SK-N-SH (cell line): ENCODE measurements at regions not wholly inside any gene's neighbourhood (a gene's known extent, or its start where the extent isn't known, plus 50 kb on each side); places are given as distances from the start of the nearest gene placed in this dataset.

Experiments
- CTCF ChIA-PET: fragments of 300-600, 350-600 bp; formaldehyde crosslinking; extraction: SDS; loops from one replicate; lab custom pipeline; 2021; lab: Yijun Ruan, JAX
- POLR2A ChIA-PET: fragments of 350-600 bp; sonication (Branson Sonifier 250); formaldehyde crosslinking; extraction: SDS; loops from one replicate; lab custom pipeline; 2020; ENCODE audit warnings: antibody characterized with exemption, inconsistent platforms; lab: Yijun Ruan, JAX
- DNase-seq: peaks from one replicate; pipeline ENCODE4 v3.0.0; 2012
- H2AFZ ChIP-seq: fragments of 200-600 bp; sonication (generic); 2 replicates; pipeline ENCODE4 v1.8.1; 2016; ENCODE audit warnings: antibody characterized with exemption, mild to moderate bottlenecking, low read depth
- H3F3A ChIP-seq: fragments of 200-600 bp; sonication (generic); replicated peaks from 2 replicates; pipeline ENCODE3; 2016; ENCODE audit warnings: antibody characterized with exemption, mild to moderate bottlenecking; ENCODE audit not compliant: insufficient read depth
- H3K27ac ChIP-seq, 2 experiments: fragments of 200-500 bp in 1 of 2; fragments of 200-600 bp in 1 of 2; sonication (Bioruptor generic) in 1 of 2; sonication (generic), shearing (Covaris generic) in 1 of 2; 2 replicates each; pipeline versions ENCODE4 v1.5.1 to v1.6.1; 2014 to 2016; ENCODE audit warnings: low read depth in 2 of 2, inconsistent platforms in 1 of 2, low read length in 1 of 2, mild to moderate bottlenecking in 1 of 2, mixed read lengths in 1 of 2
- H3K27me3 ChIP-seq: fragments of 200-600 bp; sonication (generic), shearing (Covaris generic); 2 replicates; pipeline ENCODE4 v1.6.1; 2016; ENCODE audit warnings: mixed run types; ENCODE audit not compliant: insufficient read depth
- H3K36me3 ChIP-seq, 2 experiments: fragments of 200-500 bp in 1 of 2; fragments of 200-600 bp in 1 of 2; sonication (Bioruptor generic) in 1 of 2; sonication (generic) in 1 of 2; replicated peaks in 1 of 2; 2 replicates each; pipeline versions ENCODE3 to v1.5.1; 2014 to 2016; ENCODE audit warnings: low read length in 1 of 2, mild to moderate bottlenecking in 1 of 2; ENCODE audit not compliant: insufficient read depth in 2 of 2, control insufficient read depth in 1 of 2
- H3K4me1 ChIP-seq, 2 experiments: fragments of 200-500 bp in 1 of 2; fragments of 200-600 bp in 1 of 2; sonication (Bioruptor generic) in 1 of 2; sonication (generic), shearing (Covaris generic) in 1 of 2; 2 replicates each; pipeline versions ENCODE4 v1.5.1 to v1.6.1; 2014 to 2016; ENCODE audit warnings: low read depth in 1 of 2, low read length in 1 of 2, mixed run types in 1 of 2; ENCODE audit not compliant: insufficient read depth in 2 of 2, control insufficient read depth in 1 of 2
- H3K4me2 ChIP-seq: fragments of 200-600 bp; sonication (generic), shearing (Covaris generic); 2 replicates; pipeline ENCODE4 v1.6.1; 2017; ENCODE audit warnings: mixed run types
- H3K4me3 ChIP-seq, 2 experiments: fragments of 200-500 bp in 1 of 2; fragments of 200-600 bp in 1 of 2; sonication (Bioruptor generic) in 1 of 2; sonication (generic), shearing (Covaris generic) in 1 of 2; 2 replicates each; pipeline versions ENCODE4 v1.5.1 to v1.8.1; 2014 to 2016; ENCODE audit warnings: low read depth in 2 of 2, inconsistent platforms in 1 of 2, low read length in 1 of 2, mild to moderate bottlenecking in 1 of 2, mixed read lengths in 1 of 2, moderate library complexity in 1 of 2
- H3K79me2 ChIP-seq: fragments of 200-600 bp; sonication (generic); 2 replicates; pipeline ENCODE4 v1.8.1; 2017; ENCODE audit warnings: mild to moderate bottlenecking; ENCODE audit not compliant: insufficient read depth
- H3K9ac ChIP-seq: fragments of 200-600 bp; sonication (generic); 2 replicates; pipeline ENCODE4 v1.6.1; 2017; ENCODE audit warnings: mixed run types
- H3K9me2 ChIP-seq: fragments of 200-600 bp; sonication (generic); 2 replicates; pipeline ENCODE4 v1.6.1; 2017; ENCODE audit warnings: mixed run types
- H3K9me3 ChIP-seq: fragments of 200-600 bp; sonication (generic); 2 replicates; pipeline ENCODE4 v1.6.1; 2017; ENCODE audit warnings: mixed run types, mild to moderate bottlenecking, moderate library complexity
- H4K20me1 ChIP-seq: fragments of 200-600 bp; sonication (generic); 2 replicates; pipeline ENCODE4 v1.6.1; 2017; ENCODE audit warnings: mild to moderate bottlenecking, mixed run types; ENCODE audit not compliant: insufficient read depth
- EZH2phosphoT487 ChIP-seq: fragments of 200-600 bp; sonication (generic); IDR thresholded peaks from 2 replicates; pipeline ENCODE4 v1.6.1; 2017; ENCODE audit warnings: low read depth, mixed run types, mild to moderate bottlenecking, antibody characterized with exemption, moderate library complexity, borderline replicate concordance
- FOSL2 ChIP-seq: IDR thresholded peaks from 2 replicates; pipeline ENCODE4 v1.4.0; 2012; ENCODE audit warnings: low read depth, mild to moderate bottlenecking, moderate library complexity, borderline replicate concordance
- FOXJ3 ChIP-seq: sonication (generic); formaldehyde crosslinking; IDR thresholded peaks from 2 replicates; pipeline ENCODE4 v1.5.1; 2020; ENCODE audit warnings: mild to moderate bottlenecking, missing genetic modification reagents
- MEF2A ChIP-seq: IDR thresholded peaks from 2 replicates; pipeline ENCODE4 v1.4.0; 2012; ENCODE audit warnings: low read depth, borderline replicate concordance
- RFX5 ChIP-seq: IDR thresholded peaks from 2 replicates; pipeline ENCODE4 v1.6.1; 2012; ENCODE audit warnings: mild to moderate bottlenecking, improper control_type of control experiment, low read length
- SIN3A ChIP-seq: IDR thresholded peaks from 2 replicates; pipeline ENCODE4 v1.6.1; 2012; ENCODE audit warnings: low read depth, mild to moderate bottlenecking, low read length, moderate library complexity, borderline replicate concordance
- SMC3 ChIP-seq: IDR thresholded peaks from 2 replicates; pipeline ENCODE4 v1.6.1; 2012; ENCODE audit warnings: low read depth, low read length, improper control_type of control experiment
- WGBS: methylation state at CpG from one replicate; pipeline ENCODE4 v1.1.6; 2017; ENCODE audit warnings: low lambda C conversion rate; 5-methylcytosine and 5-hydroxymethylcytosine counted together
- TF ChIP-seq, protein P1 (sequence below): IDR thresholded peaks from 2 replicates; pipeline ENCODE4 v1.4.0; 2012; ENCODE audit warnings: low read depth
- TF ChIP-seq, protein P2 (sequence below): fragments of 150-350 bp; IDR thresholded peaks from 2 replicates; pipeline ENCODE4 v1.6.1; 2016; ENCODE audit warnings: mild to moderate bottlenecking, low read depth, low read length
- TF ChIP-seq, protein P3 (sequence below): IDR thresholded peaks from 2 replicates; pipeline ENCODE4; 2012
- TF ChIP-seq, protein P4 (sequence below): IDR thresholded peaks from 2 replicates; pipeline ENCODE4 v1.4.0; 2012; ENCODE audit warnings: low read depth, borderline replicate concordance
- TF ChIP-seq, protein P5 (sequence below): IDR thresholded peaks from 2 replicates; pipeline ENCODE4 v1.4.0; 2012; ENCODE audit warnings: low read depth, borderline replicate concordance
- TF ChIP-seq, protein P6 (sequence below): IDR thresholded peaks from 2 replicates; pipeline ENCODE4 v1.6.1; 2012; ENCODE audit warnings: mild to moderate bottlenecking, low read depth, low read length, moderate library complexity

DNA sequence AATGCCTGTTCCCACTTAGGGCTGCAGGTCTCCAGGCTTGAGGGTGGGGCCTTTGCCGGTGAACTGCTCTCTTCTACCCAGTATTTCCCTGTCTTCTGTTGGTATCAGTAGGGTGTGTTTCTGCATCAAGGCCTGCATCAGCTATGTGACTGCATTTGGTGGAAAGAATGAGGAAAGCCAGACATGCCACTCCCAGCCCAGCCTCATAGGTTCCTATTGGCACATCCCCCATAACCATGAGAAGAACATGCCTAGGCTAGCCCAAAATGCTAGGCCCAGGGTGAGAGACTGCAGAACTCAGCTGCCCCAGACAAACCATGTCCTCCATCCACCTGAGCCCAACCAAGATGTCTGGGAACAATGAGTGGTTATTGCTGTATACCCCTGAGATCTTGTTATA is 380.3 kb upstream of the ADARB2 start:
- Histone ChIP-seq H3K27ac (no peak overlapping the region), H3K4me1 (no peaks in the 10 kb centered on the region), H3K9ac (no peak overlapping the region), H3K36me3 (no peaks in the 10 kb centered on the region), H3K27me3 (no peaks in the 10 kb centered on the region), H4K20me1 (no peaks in the 10 kb centered on the region), H3K79me2 (no peaks in the 10 kb centered on the region), H3F3A (no peaks in the 10 kb centered on the region), H3K4me3 (no peak overlapping the region), H3K4me2 (no peak overlapping the region), H3K9me3 (no peaks in the 10 kb centered on the region), H2AFZ (no peak overlapping the region), H3K9me2 (no peaks in the 10 kb centered on the region)
- ChIA-PET POLR2A (no interaction called here), CTCF (no interaction called here)
- TF ChIP-seq, protein P1, sequence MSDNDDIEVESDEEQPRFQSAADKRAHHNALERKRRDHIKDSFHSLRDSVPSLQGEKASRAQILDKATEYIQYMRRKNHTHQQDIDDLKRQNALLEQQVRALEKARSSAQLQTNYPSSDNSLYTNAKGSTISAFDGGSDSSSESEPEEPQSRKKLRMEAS, result no peak
- TF ChIP-seq, protein P2, sequence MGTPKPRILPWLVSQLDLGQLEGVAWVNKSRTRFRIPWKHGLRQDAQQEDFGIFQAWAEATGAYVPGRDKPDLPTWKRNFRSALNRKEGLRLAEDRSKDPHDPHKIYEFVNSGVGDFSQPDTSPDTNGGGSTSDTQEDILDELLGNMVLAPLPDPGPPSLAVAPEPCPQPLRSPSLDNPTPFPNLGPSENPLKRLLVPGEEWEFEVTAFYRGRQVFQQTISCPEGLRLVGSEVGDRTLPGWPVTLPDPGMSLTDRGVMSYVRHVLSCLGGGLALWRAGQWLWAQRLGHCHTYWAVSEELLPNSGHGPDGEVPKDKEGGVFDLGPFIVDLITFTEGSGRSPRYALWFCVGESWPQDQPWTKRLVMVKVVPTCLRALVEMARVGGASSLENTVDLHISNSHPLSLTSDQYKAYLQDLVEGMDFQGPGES, result no peak
- TF ChIP-seq, protein P3, sequence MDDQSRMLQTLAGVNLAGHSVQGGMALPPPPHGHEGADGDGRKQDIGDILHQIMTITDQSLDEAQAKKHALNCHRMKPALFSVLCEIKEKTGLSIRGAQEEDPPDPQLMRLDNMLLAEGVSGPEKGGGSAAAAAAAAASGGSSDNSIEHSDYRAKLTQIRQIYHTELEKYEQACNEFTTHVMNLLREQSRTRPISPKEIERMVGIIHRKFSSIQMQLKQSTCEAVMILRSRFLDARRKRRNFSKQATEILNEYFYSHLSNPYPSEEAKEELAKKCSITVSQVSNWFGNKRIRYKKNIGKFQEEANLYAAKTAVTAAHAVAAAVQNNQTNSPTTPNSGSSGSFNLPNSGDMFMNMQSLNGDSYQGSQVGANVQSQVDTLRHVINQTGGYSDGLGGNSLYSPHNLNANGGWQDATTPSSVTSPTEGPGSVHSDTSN, result no peak
- no peak for TF ChIP-seq SMC3
- TF ChIP-seq FOSL2, result no peak
- no peak for TF ChIP-seq RFX5
- TF ChIP-seq EZH2phosphoT487, result no peak
- no peak for TF ChIP-seq FOXJ3
- TF ChIP-seq, protein P4, sequence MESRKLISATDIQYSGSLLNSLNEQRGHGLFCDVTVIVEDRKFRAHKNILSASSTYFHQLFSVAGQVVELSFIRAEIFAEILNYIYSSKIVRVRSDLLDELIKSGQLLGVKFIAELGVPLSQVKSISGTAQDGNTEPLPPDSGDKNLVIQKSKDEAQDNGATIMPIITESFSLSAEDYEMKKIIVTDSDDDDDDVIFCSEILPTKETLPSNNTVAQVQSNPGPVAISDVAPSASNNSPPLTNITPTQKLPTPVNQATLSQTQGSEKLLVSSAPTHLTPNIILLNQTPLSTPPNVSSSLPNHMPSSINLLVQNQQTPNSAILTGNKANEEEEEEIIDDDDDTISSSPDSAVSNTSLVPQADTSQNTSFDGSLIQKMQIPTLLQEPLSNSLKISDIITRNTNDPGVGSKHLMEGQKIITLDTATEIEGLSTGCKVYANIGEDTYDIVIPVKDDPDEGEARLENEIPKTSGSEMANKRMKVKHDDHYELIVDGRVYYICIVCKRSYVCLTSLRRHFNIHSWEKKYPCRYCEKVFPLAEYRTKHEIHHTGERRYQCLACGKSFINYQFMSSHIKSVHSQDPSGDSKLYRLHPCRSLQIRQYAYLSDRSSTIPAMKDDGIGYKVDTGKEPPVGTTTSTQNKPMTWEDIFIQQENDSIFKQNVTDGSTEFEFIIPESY, result no peak
- TF ChIP-seq, protein P5, sequence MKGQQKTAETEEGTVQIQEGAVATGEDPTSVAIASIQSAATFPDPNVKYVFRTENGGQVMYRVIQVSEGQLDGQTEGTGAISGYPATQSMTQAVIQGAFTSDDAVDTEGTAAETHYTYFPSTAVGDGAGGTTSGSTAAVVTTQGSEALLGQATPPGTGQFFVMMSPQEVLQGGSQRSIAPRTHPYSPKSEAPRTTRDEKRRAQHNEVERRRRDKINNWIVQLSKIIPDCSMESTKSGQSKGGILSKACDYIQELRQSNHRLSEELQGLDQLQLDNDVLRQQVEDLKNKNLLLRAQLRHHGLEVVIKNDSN, result no peak
- TF ChIP-seq, protein P6, sequence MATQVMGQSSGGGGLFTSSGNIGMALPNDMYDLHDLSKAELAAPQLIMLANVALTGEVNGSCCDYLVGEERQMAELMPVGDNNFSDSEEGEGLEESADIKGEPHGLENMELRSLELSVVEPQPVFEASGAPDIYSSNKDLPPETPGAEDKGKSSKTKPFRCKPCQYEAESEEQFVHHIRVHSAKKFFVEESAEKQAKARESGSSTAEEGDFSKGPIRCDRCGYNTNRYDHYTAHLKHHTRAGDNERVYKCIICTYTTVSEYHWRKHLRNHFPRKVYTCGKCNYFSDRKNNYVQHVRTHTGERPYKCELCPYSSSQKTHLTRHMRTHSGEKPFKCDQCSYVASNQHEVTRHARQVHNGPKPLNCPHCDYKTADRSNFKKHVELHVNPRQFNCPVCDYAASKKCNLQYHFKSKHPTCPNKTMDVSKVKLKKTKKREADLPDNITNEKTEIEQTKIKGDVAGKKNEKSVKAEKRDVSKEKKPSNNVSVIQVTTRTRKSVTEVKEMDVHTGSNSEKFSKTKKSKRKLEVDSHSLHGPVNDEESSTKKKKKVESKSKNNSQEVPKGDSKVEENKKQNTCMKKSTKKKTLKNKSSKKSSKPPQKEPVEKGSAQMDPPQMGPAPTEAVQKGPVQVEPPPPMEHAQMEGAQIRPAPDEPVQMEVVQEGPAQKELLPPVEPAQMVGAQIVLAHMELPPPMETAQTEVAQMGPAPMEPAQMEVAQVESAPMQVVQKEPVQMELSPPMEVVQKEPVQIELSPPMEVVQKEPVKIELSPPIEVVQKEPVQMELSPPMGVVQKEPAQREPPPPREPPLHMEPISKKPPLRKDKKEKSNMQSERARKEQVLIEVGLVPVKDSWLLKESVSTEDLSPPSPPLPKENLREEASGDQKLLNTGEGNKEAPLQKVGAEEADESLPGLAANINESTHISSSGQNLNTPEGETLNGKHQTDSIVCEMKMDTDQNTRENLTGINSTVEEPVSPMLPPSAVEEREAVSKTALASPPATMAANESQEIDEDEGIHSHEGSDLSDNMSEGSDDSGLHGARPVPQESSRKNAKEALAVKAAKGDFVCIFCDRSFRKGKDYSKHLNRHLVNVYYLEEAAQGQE, result no peak
- TF ChIP-seq MEF2A, result no peak
- no peak for TF ChIP-seq SIN3A
- DNase-seq, result no peak
- 17% methylated on average over 1 of the region's 1 CpG for WGBS
